Stimulated activated CD8-positive, alpha-beta memory T cell treated with anti-CD3 and anti-CD28 coated beads, Interleukin-12 subunit alpha, Interleukin-12 subunit beta, amount 100 ng/mL, for 1 hour (primary cell): ENCODE measurements at regions not wholly inside any gene's neighbourhood (a gene's known extent, or its start where the extent isn't known, plus 50 kb on each side); places are given as distances from the start of the nearest gene placed in this dataset.

Experiments
- DNase-seq: peaks from one replicate; pipeline ENCODE4 v3.0.0-alpha.2; 2020; ENCODE audit warnings: low read depth

DNA sequence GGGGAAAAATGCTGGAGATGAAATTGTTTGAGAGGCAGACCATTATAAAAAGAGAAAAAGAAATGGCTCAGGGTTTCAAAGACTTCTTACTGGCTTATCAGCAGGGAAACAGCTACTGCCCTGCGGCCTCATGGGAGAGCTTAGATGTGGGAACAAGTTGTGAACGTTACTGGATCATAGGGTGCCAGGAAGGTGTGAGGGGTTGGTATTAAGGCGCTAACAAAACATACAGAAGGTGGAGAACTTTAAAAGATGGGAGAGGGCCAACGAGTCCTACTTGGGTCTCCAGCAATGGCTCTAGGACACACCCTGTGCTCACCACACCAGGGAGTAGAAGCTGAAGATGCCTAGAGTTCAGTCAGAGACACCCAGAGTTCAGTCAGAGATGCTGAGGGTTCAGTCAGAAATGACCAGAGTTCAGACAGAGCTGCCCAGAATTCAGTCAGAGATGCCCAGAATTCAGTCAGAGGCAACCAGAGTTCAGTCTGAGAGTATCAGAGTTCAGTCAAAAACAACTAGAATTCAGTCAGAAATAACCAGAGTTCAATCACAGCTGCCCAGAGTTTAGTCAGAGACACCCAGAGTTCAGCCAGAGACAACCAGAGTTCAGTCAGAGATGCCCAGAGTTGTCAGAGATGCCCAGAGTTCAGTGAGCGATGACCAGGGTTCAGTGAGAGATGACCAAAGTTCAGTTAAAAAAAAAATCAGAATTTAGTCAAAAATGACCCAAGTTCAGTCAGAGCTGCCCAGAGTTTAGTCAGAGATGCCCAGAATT lies 1103.6 kb downstream of the BCL11B start:
- no peak for DNase-seq

DNA sequence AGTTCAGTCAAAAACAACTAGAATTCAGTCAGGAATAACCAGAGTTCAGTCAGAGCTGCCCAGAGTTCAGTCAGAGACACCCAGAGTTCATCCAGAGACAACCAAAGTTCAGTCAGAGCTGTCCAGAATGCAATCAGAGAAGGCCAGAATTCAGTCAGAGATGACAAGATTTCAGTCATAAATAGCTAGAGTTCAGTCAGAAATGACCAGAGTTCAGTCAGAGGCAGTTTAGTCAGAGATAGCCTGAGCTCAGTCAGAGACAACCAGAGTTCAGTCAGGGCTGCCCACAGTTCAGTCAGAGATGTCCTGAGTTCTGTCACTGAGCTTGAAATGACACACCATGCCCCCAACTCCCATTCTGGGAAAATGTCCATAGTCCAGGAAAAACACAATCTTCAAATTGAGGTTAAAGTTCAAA lies 1102.8 kb downstream of the BCL11B start:
- no peak for DNase-seq

DNA sequence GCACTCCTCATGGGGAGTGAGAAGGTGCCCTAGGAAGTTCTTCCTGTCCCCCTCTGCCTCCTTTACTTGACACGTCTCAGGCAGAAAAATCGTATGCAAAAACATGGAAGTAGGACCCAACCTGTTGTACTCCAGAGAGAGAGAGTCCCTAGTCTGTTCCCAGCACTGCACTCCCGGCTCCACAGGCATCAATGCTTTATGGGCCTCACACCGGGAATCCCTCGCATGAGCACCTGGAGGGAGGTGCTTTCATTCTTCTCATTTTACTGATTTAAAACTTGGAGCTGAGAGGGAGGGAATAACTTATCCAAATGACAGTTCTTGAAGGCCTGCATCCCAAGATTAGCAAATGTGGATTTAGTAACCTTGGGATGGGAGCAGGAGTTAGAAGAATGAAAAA lies 1101.4 kb downstream of the BCL11B start:
- DNase-seq, result no peak

DNA sequence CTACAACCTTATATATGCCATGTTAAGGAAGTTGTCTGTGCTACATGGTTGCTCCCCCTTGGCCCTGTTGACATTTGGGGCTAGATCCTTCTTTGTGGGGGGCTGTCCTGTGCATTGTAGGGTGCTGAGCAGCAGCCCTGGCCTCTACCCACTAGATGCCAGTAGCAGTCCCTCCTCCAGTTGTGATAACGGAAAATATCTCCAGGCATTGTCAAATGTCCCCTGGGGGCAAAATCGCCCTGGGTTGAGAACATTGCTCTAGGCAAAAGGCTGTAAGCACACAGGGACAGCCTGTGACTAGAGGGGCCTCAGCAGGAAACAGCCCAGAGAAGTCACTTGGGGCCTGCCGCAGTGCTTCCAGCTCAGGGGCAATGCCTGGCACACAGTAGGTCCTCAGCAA lies 1100.3 kb downstream of the BCL11B start:
- DNase-seq, result no peak

DNA sequence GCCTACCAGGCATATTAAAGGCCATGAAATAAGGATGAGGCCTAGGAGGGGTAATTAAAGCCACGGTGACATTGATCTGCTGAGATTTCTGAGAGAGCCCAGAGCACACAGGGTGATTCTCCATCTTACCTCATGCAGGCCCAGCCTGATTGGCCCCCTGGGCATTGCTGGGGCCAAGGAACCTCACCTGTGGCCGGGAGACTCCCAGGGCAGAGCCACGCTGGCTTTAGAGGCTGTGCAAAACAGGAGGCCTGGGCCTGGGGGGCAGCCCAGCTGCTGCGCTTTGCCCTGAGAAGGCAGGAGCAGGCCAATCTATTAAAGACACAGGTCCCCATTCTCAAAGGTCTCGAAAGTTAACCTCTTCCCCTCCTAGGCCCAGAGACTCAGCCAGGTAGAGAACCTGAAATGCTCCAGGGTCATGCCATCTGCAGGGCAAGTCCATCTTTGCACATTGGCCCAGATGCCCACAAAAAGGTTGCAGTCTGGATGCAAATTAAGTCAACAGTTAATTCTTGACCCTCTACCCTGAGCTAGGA lies 1099.7 kb downstream of the BCL11B start:
- DNase-seq, result no peak

DNA sequence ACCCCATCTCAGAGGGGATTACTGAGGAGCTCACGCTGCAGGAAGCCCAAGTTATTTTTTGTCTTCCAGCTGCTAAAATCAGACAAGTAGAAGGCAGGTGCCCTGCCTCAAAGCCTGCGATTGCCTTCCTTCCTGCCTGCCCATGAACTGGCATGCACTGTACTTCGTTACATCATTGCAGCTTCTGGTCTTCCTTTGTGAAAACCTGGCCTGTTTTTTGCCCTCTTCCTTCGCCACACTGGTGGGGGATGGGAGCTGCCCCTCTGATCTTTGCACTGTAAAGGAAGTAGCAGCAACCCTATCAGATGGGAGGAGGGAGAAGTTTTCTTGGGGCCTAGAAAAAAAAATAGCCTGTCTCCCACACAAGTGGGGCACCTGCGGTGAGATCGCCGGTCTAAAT lies 1098.7 kb downstream of the BCL11B start:
- DNase-seq, result peak; percentile 58

DNA sequence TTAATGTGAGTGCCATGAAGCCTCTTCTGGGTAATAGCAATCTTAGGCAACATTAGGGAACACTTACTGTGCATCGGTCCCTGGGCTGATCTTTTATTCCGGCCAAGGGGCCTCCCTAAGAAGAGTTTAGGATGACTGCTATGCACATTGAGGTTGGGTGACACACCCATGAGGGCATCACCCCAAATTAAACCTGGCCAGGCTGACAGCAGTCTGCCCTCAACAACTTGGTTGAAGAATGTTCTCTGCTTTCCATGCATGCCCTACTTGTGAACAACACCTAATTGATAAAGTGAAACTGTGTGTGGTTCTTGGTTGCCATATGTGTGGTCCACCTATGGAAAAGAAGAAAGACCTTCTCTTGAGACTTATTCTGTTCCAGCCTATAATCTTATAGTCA lies 1098.0 kb downstream of the BCL11B start:
- DNase-seq, result no peak

DNA sequence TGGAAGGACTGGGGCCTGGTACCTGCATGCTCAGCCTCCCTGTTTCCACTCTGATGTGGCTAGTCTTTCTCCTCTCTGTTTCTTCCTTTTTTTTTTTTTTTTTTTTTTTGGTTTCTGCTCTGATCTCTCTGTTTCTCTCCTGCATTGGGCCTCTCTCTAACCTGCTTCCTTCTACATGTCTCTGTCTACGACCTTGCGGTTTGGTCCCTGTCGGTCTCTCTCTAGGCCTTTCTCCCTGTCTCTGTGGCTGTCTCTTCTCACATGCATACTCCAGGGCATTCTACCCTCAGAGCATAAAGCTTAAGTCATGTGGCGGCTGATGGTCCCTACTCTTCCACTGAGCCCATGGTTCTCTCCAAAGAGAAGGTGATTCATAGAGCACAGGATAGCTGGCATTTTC lies 1096.6 kb downstream of the BCL11B start:
- DNase-seq, result no peak

DNA sequence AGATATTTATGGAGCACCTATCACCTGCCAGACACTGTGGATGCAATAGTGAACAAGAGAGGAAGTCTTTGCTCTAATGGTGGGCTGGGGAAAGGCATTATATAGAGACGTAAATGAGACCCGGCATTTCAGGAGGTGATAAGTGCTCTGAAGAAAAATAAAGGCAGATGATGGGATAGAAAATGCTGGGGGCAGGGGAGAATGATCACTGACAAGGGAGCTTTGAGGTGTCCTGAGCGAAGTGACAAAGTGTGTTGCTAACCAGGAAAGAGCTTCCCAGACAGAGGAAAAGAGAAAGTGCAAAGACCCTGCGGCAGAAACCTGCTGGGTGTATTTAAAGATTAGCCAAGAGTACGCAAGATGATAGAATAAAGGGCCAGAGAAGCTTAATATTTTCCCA lies 1096.1 kb downstream of the BCL11B start:
- no peak for DNase-seq

DNA sequence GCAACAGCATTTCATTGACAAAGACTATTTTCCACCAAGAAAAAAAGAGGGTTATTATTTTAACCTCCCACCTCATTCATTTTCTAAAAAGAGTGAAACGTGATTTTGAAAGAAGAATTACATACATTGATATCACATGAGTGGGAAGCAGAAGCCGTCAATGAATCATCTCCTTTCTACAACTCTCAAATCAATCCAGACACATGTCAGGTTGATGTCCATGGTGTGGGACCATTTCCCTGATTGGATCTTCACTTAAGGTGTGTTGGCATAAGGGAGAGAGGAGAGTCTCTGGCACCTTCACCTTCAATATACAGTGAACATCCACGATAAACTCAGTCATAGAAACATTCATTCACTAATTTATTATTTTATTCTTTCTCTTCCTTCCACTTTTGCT lies 1095.1 kb downstream of the BCL11B start:
- DNase-seq, result no peak

DNA sequence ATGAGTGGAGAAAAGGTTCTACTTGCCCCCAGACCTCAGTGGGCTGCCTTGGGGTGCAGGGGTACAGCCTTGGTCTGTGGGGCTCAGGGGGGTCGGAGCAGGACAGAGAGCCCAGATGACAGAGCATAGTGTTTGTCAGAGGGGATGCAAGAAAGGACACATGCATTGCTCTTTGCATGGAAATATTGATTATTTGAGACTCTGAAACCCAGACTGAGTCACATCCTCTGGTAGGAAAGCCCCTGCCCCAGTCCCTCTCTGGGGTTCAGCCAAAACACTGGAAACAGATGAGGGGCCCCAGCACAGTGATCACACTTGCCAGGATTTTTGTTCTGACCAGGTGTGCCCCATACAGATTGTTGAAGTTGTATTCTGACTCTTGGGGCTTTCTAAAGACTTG lies 1094.4 kb downstream of the BCL11B start:
- DNase-seq, result peak; percentile 45

DNA sequence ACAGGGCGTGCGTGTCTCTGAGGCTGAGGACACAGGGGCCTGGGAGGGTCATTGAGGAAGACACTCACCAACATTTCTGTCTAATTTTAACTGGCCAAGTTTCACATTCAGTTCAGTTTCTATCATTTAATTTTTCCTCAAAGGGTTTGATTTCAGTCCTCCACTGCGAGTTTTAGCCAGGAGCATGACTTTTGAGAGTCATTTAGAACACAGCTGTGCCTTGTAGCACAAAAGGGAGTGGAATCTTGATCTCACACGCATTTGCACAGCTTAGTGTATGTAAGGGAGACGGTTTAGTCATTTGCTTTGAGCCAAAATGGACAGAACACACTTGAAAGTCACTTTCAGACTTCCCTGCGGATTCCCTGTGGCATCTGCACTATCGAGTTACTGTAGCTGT lies 1090.8 kb downstream of the BCL11B start:
- no peak for DNase-seq

DNA sequence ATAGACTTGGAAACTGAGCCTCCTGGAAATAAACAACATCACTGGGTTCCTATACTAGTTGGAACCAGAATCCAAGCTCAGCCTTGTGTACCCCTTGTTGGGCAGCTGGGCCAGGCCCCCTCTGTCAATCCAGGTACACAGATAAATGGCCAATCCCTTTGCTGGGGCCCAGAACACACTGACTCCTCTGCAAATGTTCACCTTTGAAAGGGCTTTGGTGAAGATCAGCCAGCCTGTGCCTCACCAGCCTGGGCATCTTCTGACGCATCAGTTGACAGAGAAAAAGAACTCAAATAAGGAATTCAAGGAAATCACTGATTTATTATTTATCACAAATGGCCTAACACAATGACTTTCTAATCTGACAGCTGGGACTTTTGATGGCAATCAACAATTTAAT lies 1090.2 kb downstream of the BCL11B start:
- no peak for DNase-seq

DNA sequence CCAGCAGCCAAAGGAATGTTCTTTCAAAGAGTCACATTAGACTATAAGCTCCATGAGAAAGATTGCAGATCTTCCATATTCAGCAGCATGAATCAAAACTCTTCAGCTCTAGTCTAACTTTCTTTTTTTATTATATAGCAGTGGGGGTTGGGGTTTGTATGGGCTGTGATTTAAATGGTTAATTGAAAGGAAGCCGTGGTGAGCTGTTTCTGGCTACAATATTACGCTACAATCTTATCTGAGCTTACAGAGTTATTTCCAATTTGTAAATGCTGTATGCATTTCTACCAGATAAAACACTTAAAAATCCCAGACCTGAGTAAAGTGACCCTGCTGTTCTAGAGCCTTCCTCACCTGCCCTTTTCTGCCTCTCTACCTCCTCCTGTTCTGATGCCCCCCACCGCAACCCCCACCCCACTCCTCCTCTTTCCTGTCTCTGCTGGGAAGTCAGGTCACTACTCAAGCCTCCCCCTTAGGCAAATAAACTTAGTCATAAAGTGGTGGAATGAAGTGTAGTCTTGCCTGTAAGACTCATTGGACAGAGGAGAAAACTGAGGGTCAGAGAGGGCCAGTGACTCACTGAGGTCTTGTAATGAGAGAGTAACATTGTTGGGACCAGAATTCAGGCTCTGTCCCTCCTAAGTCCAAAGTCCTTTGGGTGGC lies 1089.5 kb downstream of the BCL11B start:
- no peak for DNase-seq

DNA sequence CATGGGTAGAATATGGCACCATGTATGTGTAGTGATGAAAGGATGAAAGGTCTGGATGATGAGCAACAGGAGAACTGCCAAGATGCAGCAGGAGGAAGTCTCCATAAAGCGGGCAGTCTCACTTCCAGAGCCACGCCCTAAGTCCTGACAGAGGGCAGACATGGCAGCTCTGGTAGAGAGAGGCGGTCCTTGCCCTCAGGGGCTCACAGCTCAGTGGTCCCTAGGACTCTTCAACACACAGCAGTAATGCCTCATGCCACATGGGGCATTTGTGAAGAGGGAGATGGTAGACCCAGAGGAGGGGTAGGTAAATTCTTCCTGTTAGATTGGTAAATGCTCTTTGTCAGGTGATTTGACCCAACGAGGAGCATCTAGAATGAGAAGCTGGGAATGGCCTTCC lies 1088.4 kb downstream of the BCL11B start:
- no peak for DNase-seq

DNA sequence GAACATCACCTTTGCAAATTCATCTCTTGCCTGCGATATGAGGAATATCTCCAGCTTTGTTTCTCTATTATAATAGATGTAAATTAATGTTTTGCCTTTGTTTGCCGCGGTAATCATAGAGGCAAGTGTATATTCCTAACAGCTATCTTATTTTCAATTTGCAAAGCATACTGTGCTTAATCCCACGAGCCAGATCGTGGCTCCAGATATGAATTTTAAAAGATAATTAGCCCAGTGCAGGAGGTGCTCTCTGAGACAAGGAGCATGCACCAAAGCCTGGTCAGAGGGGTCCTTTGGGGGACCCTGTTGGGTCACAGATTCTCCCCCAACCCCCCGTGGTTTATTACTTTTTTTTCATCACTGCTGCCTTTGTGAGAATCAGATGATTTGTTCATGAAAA lies 1087.5 kb downstream of the BCL11B start:
- DNase-seq, result no peak

DNA sequence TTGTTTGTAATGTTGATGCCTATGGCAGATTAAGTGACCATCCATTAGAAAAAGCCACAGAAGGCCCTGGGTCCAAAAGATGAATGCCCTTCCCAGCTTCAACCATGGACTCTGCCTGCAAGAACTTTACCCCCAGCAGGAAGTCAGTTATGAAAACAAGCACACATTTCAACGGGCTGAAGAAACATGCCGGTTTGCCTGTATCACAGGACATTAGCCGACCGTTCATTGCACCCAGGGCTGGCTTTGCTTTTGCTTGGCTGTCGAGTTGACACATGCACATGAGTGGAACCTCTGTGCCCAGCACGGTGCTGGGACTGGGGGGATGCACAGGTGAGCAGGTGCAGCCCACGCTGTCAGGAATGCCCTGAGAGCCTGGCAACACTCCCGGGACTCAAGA lies 1087.0 kb downstream of the BCL11B start:
- DNase-seq, result no peak

DNA sequence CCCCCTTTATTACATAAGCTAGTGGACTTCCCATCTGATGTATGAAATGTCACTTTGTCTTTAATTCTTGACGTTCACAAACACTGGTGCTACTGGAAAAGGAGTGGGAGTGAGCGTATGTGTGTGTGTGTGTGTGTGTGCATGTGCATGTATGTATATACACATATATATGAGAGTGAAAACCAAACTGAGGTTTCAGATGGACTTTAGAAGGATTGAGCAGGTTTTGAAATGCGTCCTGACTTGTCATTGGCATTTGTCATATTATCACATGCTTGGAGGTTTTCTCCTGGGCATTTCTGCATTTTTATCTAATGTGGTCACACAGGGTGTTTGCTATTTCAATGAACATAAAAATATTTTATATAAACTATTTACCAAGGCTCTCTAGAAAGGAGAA lies 1085.9 kb downstream of the BCL11B start:
- DNase-seq, result no peak

DNA sequence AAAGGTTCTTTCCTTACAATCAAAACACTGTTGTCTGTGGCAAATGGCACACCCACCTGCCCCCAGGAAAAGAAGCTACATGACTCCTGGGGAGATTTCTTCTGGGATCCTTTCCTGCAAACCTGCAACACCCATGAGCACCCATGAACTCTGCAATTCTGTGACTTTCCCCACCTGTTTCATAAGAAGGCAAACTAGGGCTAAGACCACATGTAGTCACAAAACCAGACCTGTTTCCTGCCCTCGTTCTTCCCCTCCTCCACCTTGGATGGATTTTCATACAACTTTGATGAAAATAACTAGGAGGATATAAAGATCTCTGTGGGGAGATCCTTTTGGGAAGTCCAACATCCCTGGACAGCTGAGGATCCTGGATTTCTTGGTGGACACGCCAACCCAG lies 1084.7 kb downstream of the BCL11B start:
- DNase-seq, result no peak

DNA sequence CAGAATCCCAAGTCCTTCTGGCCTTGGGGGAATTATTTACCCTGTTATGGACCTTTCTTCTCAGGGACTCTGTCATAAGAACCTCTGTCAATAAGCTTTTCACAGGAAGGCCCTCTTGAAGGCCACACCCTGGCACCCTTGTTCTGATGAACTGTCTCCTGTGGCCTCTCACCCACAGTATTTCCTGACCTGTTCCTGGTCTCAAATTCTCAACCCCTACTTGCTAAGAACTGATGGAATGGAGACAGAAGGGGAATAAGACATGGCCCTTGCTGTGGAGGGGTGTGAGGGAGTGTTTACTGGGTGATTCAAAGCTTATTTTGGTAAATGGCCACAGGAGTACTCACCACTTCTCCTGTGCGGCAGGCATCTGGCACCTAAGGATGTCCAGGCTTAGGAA lies 1082.9 kb downstream of the BCL11B start:
- DNase-seq, result no peak

DNA sequence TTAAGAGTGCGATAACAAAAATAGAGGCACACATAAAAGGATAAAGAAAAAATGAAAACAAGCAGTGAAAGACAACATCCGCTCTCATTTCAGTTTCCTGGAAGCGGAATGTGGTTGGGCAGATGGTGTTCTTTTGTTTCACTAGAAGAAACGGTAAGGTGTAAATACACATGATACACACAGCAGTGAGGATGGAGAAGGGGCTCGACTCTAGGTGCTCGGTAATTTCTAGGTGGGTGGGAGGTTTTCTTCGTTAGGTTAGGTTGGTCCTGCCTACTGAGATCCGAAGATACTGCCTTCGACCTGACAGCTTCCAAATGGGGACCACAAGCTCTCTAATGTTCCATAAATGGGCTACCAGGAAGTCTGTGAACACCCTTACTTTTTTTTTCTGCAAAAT lies 1082.5 kb downstream of the BCL11B start:
- no peak for DNase-seq

DNA sequence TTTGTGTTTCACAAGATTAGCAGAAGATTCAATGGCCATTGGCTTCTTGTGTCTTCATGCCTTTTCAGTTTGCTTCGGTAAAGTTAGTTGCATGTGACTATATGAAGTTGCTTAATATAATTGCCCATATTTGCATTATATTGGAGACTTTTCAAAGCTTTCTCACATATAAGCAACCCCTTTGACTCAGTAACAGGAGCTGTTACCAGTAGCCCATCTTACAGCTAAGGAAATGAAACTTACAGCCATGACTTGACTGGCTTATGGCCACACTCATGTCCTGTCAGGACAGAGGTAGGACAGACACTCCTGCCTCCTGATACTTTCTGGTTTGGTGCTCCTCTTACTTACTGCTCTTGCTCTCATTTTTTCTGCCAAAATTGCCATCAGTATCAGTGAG lies 1082.1 kb downstream of the BCL11B start:
- DNase-seq, result no peak

DNA sequence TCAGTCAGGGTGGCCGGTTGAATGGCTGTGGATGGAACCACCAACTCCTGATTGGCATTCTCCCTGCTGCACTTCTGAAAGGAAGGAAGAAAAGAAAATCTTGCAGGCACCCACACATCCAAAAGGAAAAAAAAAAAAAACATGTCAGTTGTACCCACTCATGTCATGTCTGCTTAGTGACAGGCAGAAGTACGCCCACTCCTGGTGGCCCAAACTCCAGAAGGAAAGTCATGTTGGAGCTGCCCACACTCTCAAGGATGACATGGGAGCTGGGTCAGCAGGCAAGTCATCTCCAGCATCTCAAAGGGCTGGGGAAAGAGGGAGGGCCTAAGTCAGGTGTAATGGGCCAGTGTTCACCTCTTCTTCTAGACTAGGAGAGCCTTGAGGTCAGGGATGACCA lies 1079.1 kb downstream of the BCL11B start:
- no peak for DNase-seq

DNA sequence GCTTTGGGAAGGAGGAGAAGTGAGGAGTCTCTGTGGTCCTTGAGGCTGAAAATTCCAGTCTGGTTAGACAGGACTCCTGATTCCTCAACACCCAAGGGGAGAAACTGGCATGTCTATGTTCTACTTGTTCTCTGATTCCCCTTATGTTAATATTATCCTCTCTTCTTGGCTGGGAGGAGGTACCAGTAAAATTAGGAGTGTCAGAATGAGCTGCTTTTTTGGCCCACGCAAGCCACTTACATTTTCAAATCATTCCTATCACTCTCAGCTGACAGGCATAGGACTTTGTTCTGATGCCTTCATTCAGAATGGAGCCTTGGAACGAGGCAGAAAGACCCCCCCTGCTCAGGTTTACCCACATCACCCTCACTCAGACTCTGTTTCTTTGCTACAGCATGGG lies 1077.2 kb downstream of the BCL11B start:
- no peak for DNase-seq
